Keratinocyte (primary cell): ENCODE measurements at regions not wholly inside any gene's neighbourhood (a gene's known extent, or its start where the extent isn't known, plus 50 kb on each side); places are given as distances from the start of the nearest gene placed in this dataset.
A peak's percentile ranks its signal among the peaks of the same experiment; 100 is the strongest.

ENCODE experiments used
- DNase-seq: peaks from one replicate; pipeline ENCODE4 v3.0.0-alpha.2; 2011; ENCODE audit warnings: low read depth, missing footprints, low spot score
- FAIRE-seq: peaks from 2 replicates; lab custom pipeline; 2011; peaks lifted over from hg19 to GRCh38; lab: Jason Lieb, UNC
- H2AFZ ChIP-seq: 2 replicates; pipeline ENCODE4 v1.6.0; 2012; ENCODE audit warnings: low read length, control low read depth, inconsistent platforms; ENCODE audit not compliant: control insufficient read depth
- H3K27ac ChIP-seq: 2 replicates; pipeline ENCODE4 v1.5.1; 2011; ENCODE audit warnings: low read length; ENCODE audit not compliant: control insufficient read depth, insufficient read depth
- H3K27me3 ChIP-seq: 3 replicates; pipeline ENCODE4 v1.6.0; 2011; ENCODE audit warnings: low read length; ENCODE audit not compliant: control insufficient read depth, insufficient read depth; ENCODE audit errors: extremely low read depth
- H3K36me3 ChIP-seq, 2 experiments: 2 replicates in 1 of 2; 3 replicates in 1 of 2; pipeline ENCODE4 v1.5.1; 2011; ENCODE audit warnings: low read length in 2 of 2, mild to moderate bottlenecking in 1 of 2; ENCODE audit not compliant: control insufficient read depth in 2 of 2, insufficient read depth in 2 of 2; ENCODE audit errors: extremely low read depth in 1 of 2
- H3K4me1 ChIP-seq: 3 replicates; pipeline ENCODE4 v1.5.1; 2011; ENCODE audit warnings: low read length; ENCODE audit not compliant: control insufficient read depth, insufficient read depth; ENCODE audit errors: extremely low read depth
- H3K4me2 ChIP-seq: 3 replicates; pipeline ENCODE4 v1.6.0; 2011; ENCODE audit warnings: low read depth, low read length; ENCODE audit not compliant: control insufficient read depth, insufficient read depth; ENCODE audit errors: extremely low read depth
- H3K4me3 ChIP-seq, 3 experiments: fragments of 200-600 bp in 1 of 3; sonication (generic) in 1 of 3; 2 replicates in 2 of 3; 3 replicates in 1 of 3; pipeline ENCODE4 v1.5.1; 2011 to 2016; ENCODE audit warnings: low read length in 3 of 3, mild to moderate bottlenecking in 3 of 3, control low read depth in 2 of 3, inconsistent platforms in 1 of 3, low read depth in 1 of 3, mixed read lengths in 1 of 3, mixed run types in 1 of 3, moderate library complexity in 1 of 3; ENCODE audit not compliant: control insufficient read depth in 2 of 3, insufficient read depth in 2 of 3; ENCODE audit errors: extremely low read depth in 1 of 3
- H3K79me2 ChIP-seq: 2 replicates; pipeline ENCODE4 v1.6.0; 2012; ENCODE audit warnings: low read length; ENCODE audit not compliant: control insufficient read depth, insufficient read depth
- H3K9ac ChIP-seq: 3 replicates; pipeline ENCODE4 v1.6.0; 2011; ENCODE audit warnings: low read length; ENCODE audit not compliant: control insufficient read depth, insufficient read depth; ENCODE audit errors: extremely low read depth
- H3K9me1 ChIP-seq: 3 replicates; pipeline ENCODE4 v1.6.0; 2011; ENCODE audit warnings: low read length; ENCODE audit not compliant: control insufficient read depth, insufficient read depth; ENCODE audit errors: extremely low read depth
- H3K9me3 ChIP-seq: 2 replicates; pipeline ENCODE4 v1.5.1; 2012; ENCODE audit warnings: low read depth, low read length; ENCODE audit not compliant: control insufficient read depth
- H4K20me1 ChIP-seq: 3 replicates; pipeline ENCODE4 v1.6.0; 2011; ENCODE audit warnings: low read length; ENCODE audit not compliant: control insufficient read depth, insufficient read depth; ENCODE audit errors: extremely low read depth
- CTCF ChIP-seq, 3 experiments: IDR thresholded peaks in 1 of 3; conservative IDR thresholded peaks in 1 of 3; optimal IDR thresholded peaks in 1 of 3; 2 replicates in 2 of 3; 3 replicates in 1 of 3; pipeline versions ENCODE3 to v1.5.1; 2011; ENCODE audit warnings: low read length in 3 of 3, mild to moderate bottlenecking in 3 of 3, moderate library complexity in 2 of 3, control low read depth in 1 of 3, inconsistent platforms in 1 of 3; ENCODE audit not compliant: insufficient read depth in 2 of 3; ENCODE audit errors: extremely low read depth in 1 of 3
- EZH2 ChIP-seq: IDR thresholded peaks from one replicate; pipeline ENCODE4 v1.6.1; 2012; ENCODE audit warnings: inconsistent platforms, mild to moderate bottlenecking, low read length, moderate library complexity
- dilution Hi-C: fragments of 300-500 bp; cut with MboI; formaldehyde crosslinking; loops from one replicate; pipeline ENCODE4 v1.7.0; 2020; ENCODE audit warnings: low sequenced_read_pairs; ENCODE audit not compliant: extremely low pct_ligation_motif_present

- Histone ChIP-seq H3K9me1 (no peaks in the 10 kb centered on the region), H4K20me1 (no peaks in the 10 kb centered on the region), H3K27ac (peak overlapping the region; percentile 96), H3K27me3 (no peaks in the 10 kb centered on the region), H2AFZ (peak overlapping the region; percentile 60), H3K9me3 (no peaks in the 10 kb centered on the region), H3K4me3 (peak overlapping the region in 2 of 3 experiments; percentile 38 to 57), H3K4me2 (peak overlapping the region; percentile 70), H3K36me3 (no peaks in the 10 kb centered on the region), H3K4me1 (peaks cover 30% of the 10 kb centered on the region), H3K79me2 (no peaks in the 10 kb centered on the region), H3K9ac (peak overlapping the region; percentile 71)
- DNase-seq: peak; percentile 92
- FAIRE-seq: peak; percentile 98
- no peak for TF ChIP-seq EZH2
- no peak for TF ChIP-seq CTCF (optimal IDR thresholded peaks at IDR 0.05 in 1 of 3, IDR thresholded peaks at IDR 0.05 in 1 of 3, conservative IDR thresholded peaks at IDR 0.05 in 1 of 3; ENCODE audit: extremely low read depth in 1 of 3, insufficient read depth in 2 of 3, low read length in 3 of 3)
- dilution Hi-C loops: no loop called here
Measured at GRCh38 chr6:15132854-15133670, 112.8 kb upstream of the JARID2 start.

- Histone ChIP-seq H3K4me2 (no peak overlapping the region), H3K4me1 (peaks cover 26% of the 10 kb centered on the region), H3K9me3 (no peaks in the 10 kb centered on the region), H3K27me3 (no peaks in the 10 kb centered on the region), H3K36me3 (no peaks in the 10 kb centered on the region), H4K20me1 (no peaks in the 10 kb centered on the region), H3K9me1 (no peaks in the 10 kb centered on the region), H3K9ac (no peak overlapping the region), H3K79me2 (no peaks in the 10 kb centered on the region), H3K27ac (no peak overlapping the region), H2AFZ (peak overlapping the region; percentile 64), H3K4me3 (no peak overlapping the region)
- DNase-seq (no peak), FAIRE-seq (no peak)
- TF ChIP-seq CTCF (optimal IDR thresholded peaks at IDR 0.05 in 1 of 3, IDR thresholded peaks at IDR 0.05 in 1 of 3, conservative IDR thresholded peaks at IDR 0.05 in 1 of 3; ENCODE audit: extremely low read depth in 1 of 3, insufficient read depth in 2 of 3, low read length in 3 of 3) (no peak), EZH2 (no peak)
- dilution Hi-C loops: no loop called here
Measured at GRCh38 chr6:15137086-15137485, 108.8 kb upstream of the JARID2 start.
